HG03575 (cell line): ENCODE measurements at regions not wholly inside any gene's neighbourhood (a gene's known extent, or its start where the extent isn't known, plus 50 kb on each side); places are given as distances from the start of the nearest gene placed in this dataset.

Experiments used
- ATAC-seq: cut with Tn5 transposase; IDR thresholded peaks from one replicate; pipeline ENCODE4 v1.9.1; 2021; ENCODE audit not compliant: unreplicated experiment, insufficient number of reproducible peaks, low FRiP score; ENCODE audit errors: extremely low read depth

DNA sequence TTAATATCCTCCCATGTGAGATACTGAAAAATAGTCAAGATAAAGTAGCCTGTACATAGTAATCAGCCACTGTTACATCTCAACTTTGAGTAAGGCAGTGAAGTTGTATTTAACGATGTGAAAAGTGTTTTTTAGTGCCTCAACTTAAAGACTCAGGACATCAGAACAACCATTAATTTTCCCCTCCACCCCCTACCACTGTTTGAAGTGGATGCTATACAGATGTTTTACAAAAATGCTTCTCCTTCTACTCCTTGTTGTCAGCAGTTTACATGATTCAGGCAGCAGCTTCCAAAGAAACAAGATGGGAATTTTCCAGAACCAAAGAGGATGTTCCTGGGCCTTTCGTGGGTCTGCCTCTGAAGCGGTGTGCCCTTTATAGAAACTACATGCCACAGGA, 143.6 kb downstream of the RPAP3 start:
- no peak for ATAC-seq

GRCh38 chr12:47561746-47562145, 144.1 kb downstream of the RPAP3 start:
- no peak for ATAC-seq

DNA sequence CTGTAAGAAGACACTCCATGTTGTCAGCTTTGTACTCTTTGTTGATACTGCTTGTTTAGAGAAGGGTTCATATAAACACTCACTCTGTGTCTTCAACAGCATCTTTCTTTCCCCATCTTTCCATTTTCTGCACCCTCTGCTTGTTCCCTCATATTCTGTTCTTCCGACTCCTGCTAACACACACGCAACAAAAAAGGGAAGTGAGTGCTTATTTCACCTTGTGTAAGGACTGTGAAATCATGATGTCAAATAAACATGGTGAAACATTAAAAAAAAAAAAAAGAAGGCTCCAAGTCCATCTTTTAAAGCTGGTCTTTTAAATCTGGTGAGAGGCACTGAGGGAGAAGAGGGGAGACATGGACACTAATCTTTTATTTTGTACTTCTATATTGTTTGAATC, 145.4 kb downstream of the RPAP3 start:
- no peak for ATAC-seq

GRCh38 chr12:47558625-47559345, 147.0 kb downstream of the RPAP3 start:
- no peak for ATAC-seq

DNA sequence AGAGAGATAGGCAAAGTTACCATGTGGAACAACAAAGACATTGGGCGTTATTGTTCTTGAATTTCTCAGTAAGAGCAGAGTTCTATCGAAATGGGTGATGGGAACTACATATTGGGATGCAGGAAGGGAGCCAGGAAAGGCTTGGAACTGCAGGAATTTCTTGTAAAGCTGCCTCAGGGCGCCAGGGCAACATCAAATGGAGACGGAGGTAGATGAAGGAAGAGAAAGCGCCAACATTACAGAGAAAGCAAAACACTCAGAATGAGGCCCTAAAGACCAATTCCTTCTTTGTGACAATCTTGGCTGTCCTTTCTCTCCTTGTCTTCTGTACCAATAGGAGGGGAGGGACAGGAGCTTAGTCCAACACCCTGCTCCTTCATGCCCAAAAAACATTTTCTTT, 148.4 kb downstream of the RPAP3 start:
- no peak for ATAC-seq

- ATAC-seq, result no peak
Observed at GRCh38 chr12:47556261-47557030, 149.4 kb downstream of the RPAP3 start.

DNA sequence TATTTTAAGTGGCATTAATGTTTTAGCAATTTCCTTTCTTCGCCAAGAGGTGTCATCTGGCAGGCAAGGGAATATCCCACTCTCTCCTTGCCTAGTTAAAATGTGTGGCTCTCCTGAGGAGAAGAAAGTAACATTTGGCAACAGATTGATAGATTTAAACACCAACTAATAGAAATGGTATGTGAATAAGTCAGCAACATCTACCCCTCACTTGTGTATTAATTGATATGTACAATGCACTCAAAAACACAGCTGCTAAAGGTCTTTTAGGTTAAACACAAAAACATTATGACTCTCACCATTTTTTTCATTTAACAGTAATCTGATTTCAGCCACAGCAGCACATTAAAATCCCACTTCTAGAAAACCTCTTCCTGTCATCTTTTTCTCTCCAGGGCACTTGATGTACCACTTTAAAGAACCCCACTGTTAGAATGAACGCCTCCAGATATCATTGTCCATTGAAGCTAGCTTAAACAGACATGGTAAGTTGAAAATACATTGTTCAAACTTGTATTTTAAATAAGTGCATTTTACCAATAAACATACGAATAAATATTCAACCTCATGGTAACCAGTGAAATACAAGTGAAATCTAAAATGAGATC, 151.7 kb downstream of the RPAP3 start:
- no peak for ATAC-seq

- ATAC-seq, result no peak
Observed at GRCh38 chr12:47553266-47553665, 152.6 kb downstream of the RPAP3 start.

DNA sequence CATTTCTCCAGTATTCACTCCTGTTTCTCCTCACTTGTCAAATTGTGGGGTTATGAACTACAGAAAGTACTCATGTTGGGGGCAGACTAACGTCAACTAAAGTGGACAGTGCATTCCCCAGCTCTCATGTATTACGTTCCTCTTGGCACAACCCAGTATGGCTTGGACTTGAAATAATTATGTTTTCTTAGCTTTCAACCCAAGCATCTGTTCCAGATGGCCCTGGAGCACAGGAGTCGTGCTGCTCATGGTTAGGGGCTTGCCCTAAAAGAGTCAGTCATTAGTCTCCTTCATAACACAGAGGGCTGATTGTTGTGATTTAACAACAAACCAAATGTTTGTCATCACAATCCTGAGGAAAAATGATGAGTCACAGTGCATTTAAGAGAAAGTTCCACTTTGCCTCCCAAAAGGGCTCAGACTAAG, 154.4 kb downstream of the RPAP3 start:
- ATAC-seq, result no peak

DNA sequence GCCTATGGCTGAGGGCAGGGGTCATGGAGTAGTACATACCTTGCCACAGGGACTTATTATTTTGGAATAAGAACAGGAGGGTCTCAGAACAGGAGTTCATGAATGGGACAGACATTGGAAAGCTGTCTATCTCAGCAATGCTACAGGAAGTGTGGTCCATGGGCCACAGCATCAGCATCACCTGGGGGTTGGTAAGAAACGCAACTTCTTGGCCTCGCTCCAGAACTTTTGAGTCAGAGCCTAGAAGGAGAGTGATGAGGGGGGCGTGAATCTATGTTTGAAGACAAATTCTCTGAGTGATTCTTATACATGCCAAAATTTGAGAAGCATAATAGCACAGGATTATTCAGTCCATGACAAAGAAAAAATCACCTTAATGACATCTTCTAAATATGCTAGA, 156.6 kb downstream of the RPAP3 start:
- no peak for ATAC-seq

DNA sequence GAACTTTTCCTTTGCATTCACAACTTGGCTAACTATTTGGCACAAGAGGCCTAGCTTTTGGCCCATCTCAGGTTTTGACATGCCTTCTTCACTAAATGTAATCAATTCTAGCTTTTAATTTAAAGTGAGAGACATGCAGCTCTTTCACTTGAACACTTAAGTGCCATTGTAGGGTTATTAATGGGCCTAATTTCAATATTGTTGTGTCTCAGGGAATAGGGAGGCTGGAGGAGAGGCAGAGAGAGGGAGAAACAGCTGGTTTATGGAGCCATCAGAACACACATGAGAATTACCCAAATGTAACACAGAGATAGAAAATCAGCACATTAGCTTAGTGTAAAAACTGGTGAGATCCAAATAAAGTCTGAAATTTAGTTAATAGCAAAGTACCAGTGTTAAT, 157.4 kb downstream of the RPAP3 start:
- ATAC-seq, result no peak

DNA sequence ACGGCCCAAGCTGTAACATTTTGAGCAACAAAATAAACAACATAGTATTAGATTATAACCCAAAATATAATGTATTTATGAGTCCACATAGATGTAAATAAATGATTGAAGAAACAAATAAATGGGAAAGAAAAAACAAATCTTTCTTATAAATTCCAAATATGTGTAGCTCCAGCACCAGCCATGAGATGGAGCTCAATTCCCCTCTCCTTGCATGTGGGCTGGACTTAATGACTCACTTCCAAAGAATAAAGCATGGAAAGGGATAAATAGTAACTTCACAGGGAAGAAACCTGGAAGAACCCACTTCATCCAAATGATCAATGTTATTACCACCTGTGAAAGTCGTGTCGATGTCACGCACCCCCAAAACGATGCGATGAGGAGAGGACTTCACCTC, 158.8 kb downstream of the RPAP3 start:
- ATAC-seq, result no peak

DNA sequence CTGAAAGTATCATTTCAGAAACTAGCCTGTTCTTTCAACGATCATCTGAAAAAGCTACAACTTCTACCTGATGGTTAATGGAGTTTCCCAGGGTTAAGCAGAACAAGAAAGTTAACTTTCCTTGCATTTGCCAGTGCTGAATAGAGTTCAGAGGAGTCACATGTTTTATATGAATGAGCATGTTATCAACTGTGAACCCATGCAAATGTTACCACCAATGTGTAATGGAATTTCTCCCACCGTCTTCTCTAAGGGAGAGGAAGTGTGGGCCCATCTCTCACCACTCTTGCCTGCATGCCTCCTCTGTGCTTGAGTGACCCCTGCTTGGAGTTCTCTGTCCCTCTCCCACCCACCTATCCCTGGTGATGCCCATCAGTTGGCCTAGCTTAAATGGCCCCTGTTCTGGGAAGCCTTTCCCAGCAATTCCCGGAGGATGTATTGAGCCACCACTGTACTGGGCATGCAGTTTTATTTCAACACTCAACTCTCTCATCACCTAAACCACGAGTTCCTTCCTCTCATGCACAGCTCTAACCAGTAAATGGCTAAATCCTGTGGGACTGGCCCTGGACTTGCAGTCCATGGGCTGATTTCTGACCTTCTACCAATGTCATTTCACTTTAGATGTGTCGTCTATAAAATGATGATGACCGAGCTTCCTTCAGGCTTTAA, 159.8 kb downstream of the RPAP3 start:
- ATAC-seq, result no peak

GRCh38 chr12:47534695-47535094, 171.1 kb downstream of the RPAP3 start:
- ATAC-seq, result no peak

GRCh38 chr12:47530050-47530449, 175.8 kb downstream of the RPAP3 start:
- no peak for ATAC-seq

DNA sequence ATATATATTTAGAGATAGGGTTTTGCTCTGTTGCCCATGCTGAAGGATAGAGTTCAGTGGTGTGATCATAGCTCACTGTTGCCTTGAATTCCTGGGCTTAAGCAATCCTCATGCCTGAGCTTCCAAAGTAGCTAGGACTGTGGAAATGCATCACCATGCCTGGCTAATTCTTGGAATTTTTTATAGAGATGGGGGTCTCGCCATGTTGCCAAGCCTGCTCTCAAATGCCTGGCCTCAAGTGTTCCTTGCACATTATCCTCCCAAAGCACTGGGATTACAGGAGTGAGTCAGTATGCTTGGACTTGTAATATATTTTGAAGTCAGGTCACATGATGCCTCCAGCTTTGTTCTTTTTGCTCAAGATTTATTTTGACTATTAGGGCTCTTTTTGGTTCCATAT, 178.0 kb downstream of the RPAP3 start:
- no peak for ATAC-seq

DNA sequence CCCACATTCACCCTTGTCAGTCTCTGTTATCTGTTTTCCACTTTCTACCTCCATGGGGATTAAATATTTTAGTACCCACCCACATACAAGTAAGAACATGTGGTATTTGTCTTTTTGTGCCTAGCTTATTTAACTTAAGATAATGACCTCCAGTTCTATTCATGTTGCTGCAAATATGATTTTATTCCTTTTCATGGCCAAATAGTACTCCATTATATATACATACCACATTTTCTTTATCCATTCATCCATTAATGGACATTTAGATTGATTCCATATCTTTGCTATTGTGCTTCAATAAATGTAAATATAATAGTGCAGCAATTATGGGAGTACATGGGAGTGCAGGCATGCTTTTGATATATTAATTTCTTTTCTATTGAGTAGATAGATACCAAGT, 185.8 kb downstream of the RPAP3 start:
- ATAC-seq, result no peak

DNA sequence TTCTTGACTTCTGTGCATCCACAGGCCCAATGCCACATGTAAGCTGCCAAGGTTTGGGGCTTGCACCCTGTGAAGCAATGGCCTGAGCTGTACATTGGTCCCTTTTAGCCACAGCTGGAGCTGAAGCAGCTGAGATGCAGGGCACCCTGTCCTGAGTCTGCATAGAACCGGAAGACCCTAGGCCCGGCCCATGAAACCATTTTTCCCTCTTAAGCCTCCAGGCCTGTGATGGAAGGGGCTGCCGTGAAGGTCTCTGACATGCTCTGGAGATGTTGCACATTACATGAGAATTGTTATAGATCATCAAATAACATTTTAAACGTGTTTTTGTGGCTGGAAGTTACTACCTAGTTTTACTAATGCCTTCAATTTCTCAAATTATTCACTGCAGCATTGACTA, 188.7 kb downstream of the RPAP3 start:
- ATAC-seq, result no peak

- ATAC-seq, result no peak
Observed at GRCh38 chr12:47509398-47509851, 196.4 kb downstream of the RPAP3 start.

- no peak for ATAC-seq
Observed at GRCh38 chr12:47507221-47507620, 198.6 kb downstream of the RPAP3 start.
